RWPE1 (cell line): ENCODE measurements at regions not wholly inside any gene's neighbourhood (a gene's known extent, or its start where the extent isn't known, plus 50 kb on each side); places are given as distances from the start of the nearest gene placed in this dataset.
"Not testable (repeated sequence)": the region's sequence is repeated elsewhere in the genome, so short reads cannot be mapped to it uniquely, and the experiment has no call there.

Source experiments
- CTCF ChIA-PET: fragments of 350-600 bp; sonication (Branson Sonifier 250); formaldehyde crosslinking; extraction: SDS; loops from one replicate; lab custom pipeline; 2021; lab: Yijun Ruan, JAX
- POLR2A ChIA-PET: fragments of 400-600 bp; formaldehyde crosslinking; extraction: SDS; loops from one replicate; lab custom pipeline; 2020; ENCODE audit warnings: antibody characterized with exemption; ENCODE audit not compliant: low non-redundant PET; lab: Yijun Ruan, JAX
- DNase-seq: peaks from one replicate; pipeline ENCODE4 v3.0.0; 2012; ENCODE audit warnings: low spot score
- H3K27ac ChIP-seq: fragments of 450-650 bp; 2 replicates; pipeline ENCODE4 v1.5.1; 2017
- CTCF ChIP-seq: fragments of 450-650 bp; conservative IDR thresholded peaks from 2 replicates; pipeline ENCODE4 v1.5.1; 2017; ENCODE audit warnings: low read depth, mild to moderate bottlenecking

- CTCF ChIA-PET = interaction anchor here (0.5 to 0.6 kb wide), 2 partner anchors 15 to 407 kb away, joined by 3 to 5 read pairs; no protein-coding TSS in a partner anchor
- POLR2A ChIA-PET = no interaction called here
These were observed 112.2 kb upstream of the ADRA1B start for GRCh38 chr5:159804121-159804520.

GRCh38 chr5:159805021-159805420 lies 111.3 kb upstream of the ADRA1B start:
- ChIA-PET CTCF (no interaction called here), POLR2A (no interaction called here)
- no peak overlapping the region for H3K27ac ChIP-seq
- no peak for DNase-seq
- no peak for TF ChIP-seq CTCF

More at GRCh38 chr5:159804121-159804520, 112.2 kb upstream of the ADRA1B start:
- DNase-seq = no peak
- no peak for TF ChIP-seq CTCF
- H3K27ac ChIP-seq = no peak overlapping the region

- H3K27ac ChIP-seq, DNase-seq, POLR2A ChIA-PET: not testable (repeated sequence)
- CTCF ChIA-PET = interaction anchor here (0.5 kb wide), 1 partner anchor 79 kb away, joined by 3 read pairs; no protein-coding TSS in a partner anchor
These were observed 109.1 kb upstream of the ADRA1B start for GRCh38 chr5:159807135-159807534.

GRCh38 chr5:159807586-159807985 lies 108.7 kb upstream of the ADRA1B start:
- POLR2A ChIA-PET = no interaction called here
- no peak for DNase-seq
- TF ChIP-seq CTCF = no peak
- CTCF ChIA-PET = interaction anchor here (0.5 kb wide), 1 partner anchor 79 kb away, joined by 3 read pairs; no protein-coding TSS in a partner anchor
- H3K27ac ChIP-seq = no peak overlapping the region

- TF ChIP-seq CTCF = no peak
- POLR2A ChIA-PET = no interaction called here
- no peak for DNase-seq
- CTCF ChIA-PET = no interaction called here
- no peak overlapping the region for H3K27ac ChIP-seq
These were observed 104.6 kb upstream of the ADRA1B start for GRCh38 chr5:159811712-159812111.

- POLR2A ChIA-PET, DNase-seq, H3K27ac ChIP-seq, CTCF ChIA-PET: not testable (repeated sequence)
These were observed 103.5 kb upstream of the ADRA1B start for GRCh38 chr5:159812759-159813158.

GRCh38 chr5:159814222-159814621 lies 102.1 kb upstream of the ADRA1B start:
- POLR2A ChIA-PET = no interaction called here
- DNase-seq = no peak
- CTCF ChIA-PET = no interaction called here
- no peak overlapping the region for H3K27ac ChIP-seq
- TF ChIP-seq CTCF = no peak
